Endothelial cell of umbilical vein (primary cell): ENCODE measurements at regions not wholly inside any gene's neighbourhood (a gene's known extent, or its start where the extent isn't known, plus 50 kb on each side); places are given as distances from the start of the nearest gene placed in this dataset.

ENCODE experiments used
- BruUV-seq: library from RNA; stranded (reverse); fragments of 400-500 nt; replicated peaks from 2 replicates; lab custom pipeline; 2021; lab: Mats Ljungman, UMichigan
- CTCF ChIA-PET: fragments of 300-600, 350-600 bp; sonication (Branson Sonifier 250); formaldehyde crosslinking; loops from one replicate; lab custom pipeline; 2021; ENCODE audit warnings: antibody characterized with exemption, inconsistent platforms; lab: Charles Lee
- POLR2A ChIA-PET: fragments of 300-600, 350-600 bp; sonication (Branson Sonifier 250); formaldehyde crosslinking; loops from one replicate; lab custom pipeline; 2021; ENCODE audit warnings: antibody characterized with exemption, inconsistent platforms; lab: Charles Lee
- DNase-seq: peaks from one replicate; pipeline ENCODE4 v3.0.0-alpha.2; 2011; ENCODE audit warnings: low read depth, low spot score
- FAIRE-seq: peaks from 2 replicates; lab custom pipeline; 2011; peaks lifted over from hg19 to GRCh38; lab: Jason Lieb, UNC
- H2AFZ ChIP-seq: 2 replicates; pipeline ENCODE4 v1.6.0; 2012; ENCODE audit warnings: low read depth, low read length, control low read depth, inconsistent platforms
- H3K27ac ChIP-seq: 2 replicates; pipeline ENCODE4 v1.5.1; 2011; ENCODE audit warnings: low read depth, mild to moderate bottlenecking, control low read depth, low read length, moderate library complexity; ENCODE audit not compliant: insufficient read depth
- H3K27me3 ChIP-seq, 2 experiments: 2 replicates each; pipeline versions ENCODE4 v1.6.0 to v1.6.1; 2011; ENCODE audit warnings: low read length in 2 of 2, mixed read lengths in 1 of 2; ENCODE audit not compliant: control insufficient read depth in 2 of 2, insufficient read depth in 2 of 2
- H3K36me3 ChIP-seq, 2 experiments: 2 replicates in 1 of 2; 3 replicates in 1 of 2; pipeline ENCODE4 v1.5.1; 2011; ENCODE audit warnings: low read length in 2 of 2, mild to moderate bottlenecking in 1 of 2, moderate library complexity in 1 of 2; ENCODE audit not compliant: control insufficient read depth in 2 of 2, insufficient read depth in 2 of 2; ENCODE audit errors: extremely low read depth in 1 of 2
- H3K4me1 ChIP-seq: 3 replicates; pipeline ENCODE4 v1.5.1; 2011; ENCODE audit warnings: mild to moderate bottlenecking, low read length; ENCODE audit not compliant: control insufficient read depth, insufficient read depth; ENCODE audit errors: extremely low read depth
- H3K4me2 ChIP-seq: 2 replicates; pipeline ENCODE4 v1.6.1; 2011; ENCODE audit warnings: low read length, control low read depth, mixed read lengths; ENCODE audit not compliant: insufficient read depth
- H3K4me3 ChIP-seq, 3 experiments: fragments of 200-600 bp in 1 of 3; sonication (generic), shearing (Covaris generic) in 1 of 3; replicated peaks in 1 of 3; 2 replicates each; pipeline ENCODE4 v1.5.1; 2011 to 2016; ENCODE audit warnings: control low read depth in 3 of 3, low read length in 3 of 3, mild to moderate bottlenecking in 2 of 3, inconsistent platforms in 1 of 3, low read depth in 1 of 3, moderate library complexity in 1 of 3; ENCODE audit not compliant: insufficient read depth in 1 of 3
- H3K79me2 ChIP-seq: 2 replicates; pipeline ENCODE4 v1.6.0; 2012; ENCODE audit warnings: low read length, inconsistent platforms; ENCODE audit not compliant: control insufficient read depth, insufficient read depth
- H3K9ac ChIP-seq: replicated peaks from 2 replicates; pipeline ENCODE3; 2011; ENCODE audit warnings: low read length, control low read depth; ENCODE audit not compliant: insufficient read depth; ENCODE audit errors: extremely low read depth
- H3K9me1 ChIP-seq: replicated peaks from 3 replicates; pipeline ENCODE4 v1.6.0; 2011; ENCODE audit warnings: mild to moderate bottlenecking, low read length; ENCODE audit not compliant: control insufficient read depth, insufficient read depth; ENCODE audit errors: extremely low read depth
- H3K9me3 ChIP-seq: replicated peaks from 2 replicates; pipeline ENCODE4 v1.5.1; 2012; ENCODE audit warnings: low read length, inconsistent platforms; ENCODE audit not compliant: control insufficient read depth, insufficient read depth
- H4K20me1 ChIP-seq: replicated peaks from 2 replicates; pipeline ENCODE3; 2011; ENCODE audit warnings: mild to moderate bottlenecking, low read length; ENCODE audit not compliant: control insufficient read depth, insufficient read depth; ENCODE audit errors: extremely low read depth
- CTCF ChIP-seq, 2 donors: IDR thresholded peaks; 1 replicate in 1 of 2; 2 replicates in 1 of 2; pipeline ENCODE4 v1.5.1; 2011; ENCODE audit warnings: low read length in 2 of 2, mild to moderate bottlenecking in 2 of 2, moderate library complexity in 2 of 2, control low read depth in 1 of 2, inconsistent platforms in 1 of 2, low read depth in 1 of 2; ENCODE audit not compliant: insufficient read depth in 1 of 2; ENCODE audit errors: extremely low read depth in 1 of 2
- EZH2 ChIP-seq: IDR thresholded peaks from 2 replicates; pipeline ENCODE4 v1.6.1; 2012; ENCODE audit warnings: borderline replicate concordance, low read depth, mild to moderate bottlenecking, moderate library complexity, low read length, inconsistent platforms; ENCODE audit not compliant: severe bottlenecking
- FOS ChIP-seq: IDR thresholded peaks from 2 replicates; pipeline ENCODE4 v1.6.1; 2011; ENCODE audit warnings: mild to moderate bottlenecking, low read length, moderate library complexity, borderline replicate concordance; ENCODE audit not compliant: insufficient read depth
- GATA2 ChIP-seq: IDR thresholded peaks from 2 replicates; pipeline ENCODE4 v1.7.0; 2011; ENCODE audit warnings: low read depth, mild to moderate bottlenecking, moderate library complexity, mixed read lengths, low read length; ENCODE audit not compliant: insufficient read length, insufficient read depth
- JUN ChIP-seq: IDR thresholded peaks from 2 replicates; pipeline ENCODE4 v1.6.1; 2011; ENCODE audit warnings: borderline replicate concordance, low read depth; ENCODE audit not compliant: insufficient read length, insufficient read depth
- MAX ChIP-seq: IDR thresholded peaks from 2 replicates; pipeline ENCODE4 v1.6.1; 2011; ENCODE audit not compliant: insufficient read depth, insufficient read length
- MYC ChIP-seq: IDR thresholded peaks from one replicate; pipeline ENCODE4 v1.6.1; 2011; ENCODE audit warnings: mild to moderate bottlenecking, low read depth, low read length
- POLR2A ChIP-seq: IDR thresholded peaks from 2 replicates; pipeline ENCODE4 v1.6.1; 2012; ENCODE audit warnings: low read depth, mild to moderate bottlenecking, control low read depth, low read length
- POLR2AphosphoS5 ChIP-seq: IDR thresholded peaks from 2 replicates; pipeline ENCODE4 v1.6.1; 2012; ENCODE audit warnings: low read depth, mild to moderate bottlenecking, control low read depth, low read length, moderate library complexity; ENCODE audit not compliant: insufficient read depth
- dilution Hi-C: fragments of 300-500 bp; cut with MboI; formaldehyde crosslinking; loops from one replicate; pipeline ENCODE4 v1.15.0; 2019; ENCODE audit warnings: low sequenced_read_pairs; ENCODE audit not compliant: extremely low pct_ligation_motif_present
- intact Hi-C: fragments of 100-400 bp; cut with micrococcal nuclease; formaldehyde crosslinking; loops from one replicate; pipeline ENCODE4 v1.10.0; 2022

- intact Hi-C loops: no loop called here
- FAIRE-seq (no peak), DNase-seq (no peak)
- no peaks in the 10 kb centered on the region for H3K4me1 ChIP-seq
- TF ChIP-seq EZH2 (no peak), CTCF (IDR thresholded peaks at IDR 0.05; ENCODE audit: extremely low read depth in 1 of 2, insufficient read depth in 1 of 2, low read depth in 1 of 2, low read length in 2 of 2) (no peak), FOS (no peak), MYC (no peak), GATA2 (no peak), JUN (no peak), POLR2A (no peak), POLR2AphosphoS5 (no peak), MAX (no peak)
- no peaks in the 10 kb centered on the region for H3K36me3 ChIP-seq
- H3K4me3 ChIP-seq: no peak overlapping the region
- ChIA-PET POLR2A (no interaction called here), CTCF (no interaction called here)
- H3K79me2 ChIP-seq: peaks cover 4% of the 10 kb centered on the region
- no peaks in the 10 kb centered on the region for H3K9me3 ChIP-seq
- H3K4me2 ChIP-seq: no peak overlapping the region
- no TSS peak for BruUV-seq
- dilution Hi-C loops: no loop called here
- H3K27ac ChIP-seq: no peak overlapping the region
- no peaks in the 10 kb centered on the region for H4K20me1 ChIP-seq
- H3K9ac ChIP-seq: no peak overlapping the region
- no peaks in the 10 kb centered on the region for H3K27me3 ChIP-seq
- H2AFZ ChIP-seq: no peak overlapping the region
- no peaks in the 10 kb centered on the region for H3K9me1 ChIP-seq
These were observed 94.5 kb upstream of the DOCK9 start for GRCh38 chr13:99072356-99072755.
